Activated CD4-positive, alpha-beta T cell treated with anti-CD3 and anti-CD28 coated beads, Interleukin-2, amount 50 U/mL, for 16 hours (primary cell): ENCODE measurements at regions not wholly inside any gene's neighbourhood (a gene's known extent, or its start where the extent isn't known, plus 50 kb on each side); places are given as distances from the start of the nearest gene placed in this dataset.

Source experiments
- DNase-seq: peaks from one replicate; pipeline ENCODE4 v3.0.0-alpha.2; 2020

- no peak for DNase-seq
Measured at GRCh38 chr2:136557203-136557602, 208.1 kb upstream of the THSD7B start.

- DNase-seq: no peak
Measured at GRCh38 chr2:136550181-136550580, 215.2 kb upstream of the THSD7B start.

GRCh38 chr2:136539355-136539754 lies 226.0 kb upstream of the THSD7B start:
- DNase-seq: no peak

GRCh38 chr2:136538489-136538888 lies 226.9 kb upstream of the THSD7B start:
- no peak for DNase-seq

GRCh38 chr2:136534811-136535210 lies 230.5 kb upstream of the THSD7B start:
- DNase-seq: no peak

- DNase-seq: no peak
Measured at GRCh38 chr2:136532171-136532570, 233.2 kb upstream of the THSD7B start.

- DNase-seq: no peak
Measured at GRCh38 chr2:136531731-136532130, 233.6 kb upstream of the THSD7B start.

DNA sequence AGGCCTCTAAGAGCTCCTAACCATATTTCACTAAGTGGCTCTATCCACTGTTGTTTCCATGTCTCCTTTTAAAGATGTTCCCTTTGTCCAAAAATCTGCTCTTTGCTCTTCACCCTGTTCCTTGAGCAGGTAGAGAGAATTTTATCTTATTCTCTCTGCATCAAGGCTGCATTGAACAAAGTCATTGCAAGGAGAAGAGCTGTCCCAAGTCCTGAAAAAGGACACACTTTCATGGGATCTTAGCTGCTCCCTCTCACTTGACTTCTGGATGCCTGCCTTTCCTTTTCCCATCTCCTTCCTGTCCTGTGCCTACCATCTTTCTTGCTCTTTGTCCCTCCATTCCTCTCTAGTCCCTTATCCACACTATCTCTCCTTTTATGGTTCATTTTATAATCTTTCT lies 235.2 kb upstream of the THSD7B start:
- no peak for DNase-seq

DNA sequence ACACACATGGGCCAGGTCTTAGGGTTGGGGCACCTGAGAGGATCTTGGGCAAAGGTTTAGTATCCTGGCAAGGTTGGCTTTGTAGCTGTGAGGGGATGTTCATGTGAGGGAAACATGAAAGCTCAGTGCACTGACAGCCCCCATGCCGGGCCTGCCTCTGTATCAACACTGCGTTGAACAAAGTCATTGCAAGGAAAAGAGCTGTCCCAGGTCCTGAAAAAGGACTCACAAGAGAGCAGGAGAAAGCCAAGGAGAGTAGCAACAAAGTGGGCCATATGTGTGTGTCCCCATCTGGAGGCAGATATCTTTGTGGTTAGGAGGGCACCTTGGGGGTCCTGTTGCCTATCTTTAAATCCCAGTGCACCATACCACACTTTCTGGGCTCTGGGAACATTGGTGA lies 237.8 kb upstream of the THSD7B start:
- DNase-seq: peak; percentile 12

DNA sequence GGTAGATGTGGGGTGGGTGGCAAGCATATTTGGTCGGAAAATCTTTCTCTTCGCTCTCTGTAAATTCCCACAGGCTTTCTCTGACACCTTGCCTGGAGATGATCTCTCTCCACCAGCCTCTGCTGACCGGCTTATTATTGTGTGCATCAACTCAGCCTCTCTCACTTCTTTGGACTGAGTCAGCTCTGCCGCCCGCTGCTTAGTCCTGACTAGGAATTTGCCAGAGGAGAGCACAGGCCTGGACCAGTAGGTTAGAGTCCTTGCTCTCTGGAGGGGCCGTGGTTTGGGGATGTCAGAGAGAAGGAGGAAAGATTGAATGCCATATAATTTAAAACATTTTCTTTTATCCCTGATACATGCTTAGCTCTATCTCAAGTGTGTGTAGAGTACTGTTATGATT lies 242.6 kb upstream of the THSD7B start:
- DNase-seq: no peak

DNA sequence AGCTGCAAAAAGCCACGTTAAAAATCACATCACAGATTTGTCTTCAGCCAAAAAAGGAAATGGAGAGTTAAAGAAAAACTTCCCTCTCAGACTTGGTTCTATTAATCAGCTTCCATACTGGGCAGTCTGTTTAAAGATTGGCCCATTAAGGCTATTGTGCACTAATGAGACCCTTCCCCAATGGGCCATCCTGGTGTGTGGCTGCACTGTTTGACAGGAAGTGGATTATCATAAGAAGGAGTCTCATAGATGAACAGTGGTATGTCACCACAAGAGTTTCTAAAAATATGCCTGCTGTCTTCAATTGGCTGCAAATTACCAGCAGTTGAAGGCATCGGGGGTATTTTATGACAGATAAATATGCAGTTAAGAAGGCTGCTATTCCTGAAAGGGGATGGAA lies 247.6 kb upstream of the THSD7B start:
- DNase-seq: no peak

DNA sequence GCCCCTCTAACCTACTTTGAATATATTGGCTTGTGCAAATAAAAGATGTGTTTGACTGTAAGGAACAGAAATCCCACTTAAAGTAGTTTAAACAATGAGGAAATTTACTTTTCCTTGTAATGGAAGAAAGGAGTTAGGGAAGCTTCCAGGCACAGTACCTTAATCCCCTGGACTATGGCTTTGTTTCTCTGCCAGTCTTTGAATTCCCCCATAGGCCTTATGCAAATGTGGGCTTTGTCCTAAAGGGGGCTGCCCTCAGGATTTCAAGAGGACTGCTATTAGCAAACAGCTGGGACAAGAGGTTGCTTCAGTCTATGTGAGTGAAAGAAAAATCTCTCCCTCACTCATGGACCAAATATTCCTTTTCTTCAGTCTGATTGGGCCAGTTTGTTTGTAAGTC lies 255.1 kb upstream of the THSD7B start:
- DNase-seq: no peak

- no peak for DNase-seq
Measured at GRCh38 chr2:136505462-136505861, 259.9 kb upstream of the THSD7B start.

DNA sequence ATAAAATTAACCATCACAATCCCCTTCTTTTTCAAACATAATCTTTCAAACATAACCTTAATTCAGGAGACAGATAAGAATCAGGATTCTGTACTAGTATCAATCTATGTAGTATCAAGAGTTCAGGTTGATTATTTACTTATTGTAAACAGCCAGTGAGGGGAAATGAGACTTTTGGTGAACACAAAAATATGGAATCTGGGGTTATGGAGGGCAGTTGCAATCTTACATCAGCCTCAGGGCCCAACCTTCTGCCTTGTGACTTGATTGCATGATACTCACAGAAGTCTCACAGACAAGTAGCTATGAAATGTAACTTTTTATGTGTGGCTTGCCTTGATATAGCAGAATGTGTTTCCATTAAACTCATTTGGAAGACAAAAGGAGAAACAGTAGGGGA lies 262.7 kb upstream of the THSD7B start:
- DNase-seq: no peak

- no peak for DNase-seq
Measured at GRCh38 chr2:136497709-136498108, 267.6 kb upstream of the THSD7B start.

- no peak for DNase-seq
Measured at GRCh38 chr2:136496966-136497365, 268.4 kb upstream of the THSD7B start.

DNA sequence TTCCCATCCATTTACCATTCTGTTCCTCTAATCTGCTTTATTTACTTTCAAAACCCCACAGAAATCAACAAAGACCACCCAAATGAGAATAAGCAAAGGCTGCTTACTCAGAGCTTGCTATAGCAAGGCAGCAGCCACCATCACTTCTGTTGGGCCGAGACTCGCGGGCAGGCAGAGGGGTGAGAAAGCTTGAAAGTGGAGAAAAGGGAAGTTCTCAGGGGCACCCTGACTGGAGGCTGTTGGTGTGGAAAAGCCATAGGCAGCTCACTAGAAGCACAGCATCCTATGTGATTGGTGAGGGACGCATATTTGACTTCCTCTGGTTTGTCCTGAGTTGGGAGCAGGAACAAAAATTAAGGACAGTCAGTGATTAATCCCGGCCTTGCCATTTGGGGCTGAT lies 269.7 kb upstream of the THSD7B start:
- no peak for DNase-seq

GRCh38 chr2:136492901-136493300 lies 272.4 kb upstream of the THSD7B start:
- DNase-seq: no peak

GRCh38 chr2:136490100-136490499 lies 275.2 kb upstream of the THSD7B start:
- no peak for DNase-seq

DNA sequence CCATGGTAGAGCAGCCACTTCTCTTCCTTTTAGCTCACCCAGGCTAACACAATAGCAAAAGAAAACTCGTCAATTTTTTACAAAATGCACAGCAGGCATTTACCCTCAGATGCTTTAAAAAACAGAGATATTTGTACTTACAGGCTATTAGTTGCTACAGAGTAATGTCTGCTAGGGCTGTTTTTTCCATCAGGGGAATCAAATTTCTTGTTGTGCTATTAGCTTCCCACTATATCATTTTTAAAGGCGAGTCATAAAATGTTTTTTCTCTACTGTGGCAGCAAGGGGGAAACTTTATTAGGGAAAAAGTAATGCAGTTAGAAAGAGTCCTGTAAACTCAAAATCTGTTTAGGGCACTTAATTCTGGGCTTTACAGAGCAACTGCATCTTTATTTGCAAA lies 277.9 kb upstream of the THSD7B start:
- no peak for DNase-seq

DNA sequence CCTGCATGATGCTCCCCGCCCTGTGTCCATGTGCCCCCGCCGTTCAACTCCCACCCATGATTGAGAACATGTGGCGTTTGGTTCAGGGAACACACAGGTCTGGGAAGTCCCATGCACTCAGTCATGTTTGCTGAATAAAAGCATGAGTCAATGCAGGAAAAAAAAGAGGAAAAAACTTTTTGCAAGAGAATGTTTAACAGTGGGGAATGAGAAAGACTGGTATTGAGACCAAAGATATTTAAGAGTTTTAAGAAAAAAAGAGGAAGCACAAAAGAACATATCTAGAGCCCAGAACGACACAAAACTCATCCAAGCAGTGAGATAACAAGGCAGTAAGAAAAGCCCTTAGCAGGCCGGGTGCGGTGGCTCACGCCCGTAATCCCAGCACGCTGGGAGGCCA lies 279.2 kb upstream of the THSD7B start:
- no peak for DNase-seq

DNA sequence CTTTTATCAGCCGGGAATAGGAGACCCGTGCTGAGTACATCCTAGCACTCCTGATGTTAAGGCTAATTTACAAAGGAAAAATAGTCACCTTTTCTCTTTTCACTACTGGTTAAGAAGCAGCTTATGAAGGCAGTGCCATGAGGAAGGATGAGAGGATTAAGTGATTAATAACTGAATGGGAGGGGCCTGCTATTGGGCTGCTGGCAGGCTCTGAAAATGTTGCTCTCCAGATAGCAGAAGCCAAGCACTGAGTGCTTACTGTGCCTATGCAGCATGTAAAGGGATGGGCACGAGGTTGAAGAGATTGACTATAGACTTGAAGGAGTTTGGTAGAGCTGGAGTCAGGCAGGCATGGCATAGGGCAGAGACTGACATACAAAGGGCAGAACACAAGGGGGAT lies 282.4 kb upstream of the THSD7B start:
- DNase-seq: no peak

GRCh38 chr2:136482006-136482405 lies 283.3 kb upstream of the THSD7B start:
- no peak for DNase-seq

DNA sequence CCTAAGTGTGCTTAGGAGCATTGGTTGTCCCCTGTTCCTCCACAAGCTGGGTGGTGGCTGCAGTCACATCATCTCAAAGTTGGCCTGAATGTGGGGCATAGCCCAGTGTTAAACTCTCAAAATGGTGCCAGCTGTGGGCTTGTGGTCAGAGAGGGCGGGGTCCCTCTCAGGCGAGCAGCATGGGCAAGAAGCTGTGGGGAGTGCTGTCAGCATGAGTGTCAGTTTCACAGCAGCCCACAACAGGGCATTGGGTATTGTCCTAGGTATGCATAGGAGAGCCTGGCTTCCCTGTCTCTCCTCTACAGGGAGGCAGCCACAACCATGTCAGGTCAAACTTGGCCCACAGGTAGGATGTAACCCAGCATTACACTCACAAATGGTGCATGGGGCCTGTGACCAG lies 285.6 kb upstream of the THSD7B start:
- no peak for DNase-seq

DNA sequence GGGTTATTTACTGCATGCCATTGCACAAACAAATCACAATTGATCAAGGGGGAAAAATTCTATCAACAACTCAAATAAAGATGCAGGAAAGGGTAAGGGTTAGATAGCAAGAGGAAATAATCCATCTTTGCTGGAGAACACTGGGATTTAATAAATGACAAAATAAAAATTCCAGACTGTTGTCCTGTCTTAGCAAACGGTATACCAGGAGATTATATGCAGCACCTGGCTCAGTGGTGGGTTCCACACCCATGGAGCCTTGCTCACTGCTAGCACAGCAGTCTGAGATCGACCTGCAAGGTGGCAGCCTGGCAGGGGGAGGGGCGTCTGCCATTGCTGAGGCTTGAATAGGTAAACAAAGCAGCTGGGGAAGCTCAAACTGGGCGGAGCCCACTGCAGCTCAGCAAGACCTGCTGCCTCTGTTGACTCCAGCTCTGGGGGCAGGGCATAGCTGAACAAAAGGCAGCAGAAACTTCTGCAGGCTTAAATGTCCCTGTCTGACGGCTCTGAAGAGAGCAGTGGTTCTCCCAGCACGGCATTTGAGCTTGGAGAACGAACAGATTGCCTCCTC lies 296.5 kb upstream of the THSD7B start:
- DNase-seq: no peak

GRCh38 chr2:136452528-136452927 lies 312.8 kb upstream of the THSD7B start:
- no peak for DNase-seq
